ENCODE measurements at regions not wholly inside any gene's neighbourhood (a gene's known extent, or its start where the extent isn't known, plus 50 kb on each side); places are given as distances from the start of the nearest gene placed in this dataset.

GRCh38 chr2:200091126-200091525 is 135.7 kb downstream of the MAIP1 start:
- H3K4me1 Mint-ChIP-seq: peaks cover 36% of the 10 kb centered on the region
- H3K27me3 Mint-ChIP-seq (ENCODE audit: low read depth): no peaks in the 10 kb centered on the region
- H3K4me3 Mint-ChIP-seq: no peak overlapping the region
- TF ChIP-seq, protein P1, sequence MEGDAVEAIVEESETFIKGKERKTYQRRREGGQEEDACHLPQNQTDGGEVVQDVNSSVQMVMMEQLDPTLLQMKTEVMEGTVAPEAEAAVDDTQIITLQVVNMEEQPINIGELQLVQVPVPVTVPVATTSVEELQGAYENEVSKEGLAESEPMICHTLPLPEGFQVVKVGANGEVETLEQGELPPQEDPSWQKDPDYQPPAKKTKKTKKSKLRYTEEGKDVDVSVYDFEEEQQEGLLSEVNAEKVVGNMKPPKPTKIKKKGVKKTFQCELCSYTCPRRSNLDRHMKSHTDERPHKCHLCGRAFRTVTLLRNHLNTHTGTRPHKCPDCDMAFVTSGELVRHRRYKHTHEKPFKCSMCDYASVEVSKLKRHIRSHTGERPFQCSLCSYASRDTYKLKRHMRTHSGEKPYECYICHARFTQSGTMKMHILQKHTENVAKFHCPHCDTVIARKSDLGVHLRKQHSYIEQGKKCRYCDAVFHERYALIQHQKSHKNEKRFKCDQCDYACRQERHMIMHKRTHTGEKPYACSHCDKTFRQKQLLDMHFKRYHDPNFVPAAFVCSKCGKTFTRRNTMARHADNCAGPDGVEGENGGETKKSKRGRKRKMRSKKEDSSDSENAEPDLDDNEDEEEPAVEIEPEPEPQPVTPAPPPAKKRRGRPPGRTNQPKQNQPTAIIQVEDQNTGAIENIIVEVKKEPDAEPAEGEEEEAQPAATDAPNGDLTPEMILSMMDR (IDR thresholded peaks at IDR 0.05; ENCODE audit: unreplicated experiment in 3 of 3): no peak
- H3K36me3 Mint-ChIP-seq (ENCODE audit: low read depth): no peaks in the 10 kb centered on the region
- H3K9me3 Mint-ChIP-seq: no peaks in the 10 kb centered on the region
- H3K27ac Mint-ChIP-seq: peak overlapping the region in 1 of 3 experiments; percentile 43

- Mint-ChIP-seq H3K27ac (no peak overlapping the region), H3K4me3 (no peak overlapping the region), H3K4me1 (peaks cover 36% of the 10 kb centered on the region), H3K27me3 (ENCODE audit: low read depth) (no peaks in the 10 kb centered on the region), H3K9me3 (no peaks in the 10 kb centered on the region), H3K36me3 (ENCODE audit: low read depth) (no peaks in the 10 kb centered on the region)
- TF ChIP-seq, protein P1 (IDR thresholded peaks at IDR 0.05; ENCODE audit: unreplicated experiment in 3 of 3): no peak
Measured at GRCh38 chr2:200092235-200092634, 136.9 kb downstream of the MAIP1 start.

- H3K4me1 Mint-ChIP-seq: peaks cover 20% of the 10 kb centered on the region
- H3K27me3 Mint-ChIP-seq (ENCODE audit: low read depth): no peaks in the 10 kb centered on the region
- TF ChIP-seq, protein P1 (IDR thresholded peaks at IDR 0.05; ENCODE audit: unreplicated experiment in 3 of 3): no peak
- H3K36me3 Mint-ChIP-seq (ENCODE audit: low read depth): no peaks in the 10 kb centered on the region
- no peak overlapping the region for H3K4me3 Mint-ChIP-seq
- H3K9me3 Mint-ChIP-seq: no peaks in the 10 kb centered on the region
- H3K27ac Mint-ChIP-seq: peak overlapping the region in 1 of 3 experiments; percentile 69
Measured at GRCh38 chr2:200095436-200095835, 140.1 kb downstream of the MAIP1 start.

- H3K4me1 Mint-ChIP-seq: peaks cover 24% of the 10 kb centered on the region
- H3K27ac Mint-ChIP-seq: no peak overlapping the region
Measured at GRCh38 chr2:200099256-200099655, 143.9 kb downstream of the MAIP1 start.

DNA sequence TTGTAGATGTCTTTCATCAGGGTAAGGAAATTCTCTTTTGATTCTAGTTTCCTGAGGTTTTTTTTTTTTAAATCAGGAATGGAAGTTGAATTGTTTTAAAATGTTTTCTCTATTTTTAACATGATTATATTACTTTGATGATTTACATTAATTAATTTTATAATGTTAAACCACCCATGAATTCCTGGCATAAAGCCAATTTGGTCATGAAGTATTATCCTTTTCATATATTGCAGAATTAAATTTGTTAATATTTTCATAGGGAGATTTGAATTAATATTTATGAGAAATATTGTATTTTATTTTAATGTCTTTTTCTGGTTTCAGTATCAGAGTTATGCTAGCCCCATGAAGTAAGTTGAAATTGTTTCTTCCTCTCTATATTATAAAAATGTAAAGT is 144.6 kb downstream of the MAIP1 start:
- Mint-ChIP-seq H3K27ac (no peak overlapping the region), H3K9me3 (no peaks in the 10 kb centered on the region), H3K27me3 (ENCODE audit: low read depth) (peaks cover 5% of the 10 kb centered on the region), H3K36me3 (ENCODE audit: low read depth) (no peaks in the 10 kb centered on the region), H3K4me3 (no peak overlapping the region), H3K4me1 (peaks cover 18% of the 10 kb centered on the region)
- TF ChIP-seq, protein P1 (IDR thresholded peaks at IDR 0.05; ENCODE audit: unreplicated experiment in 3 of 3): no peak

More at GRCh38 chr2:200099256-200099655, 143.9 kb downstream of the MAIP1 start:
- TF ChIP-seq, protein P1 (IDR thresholded peaks at IDR 0.05; ENCODE audit: unreplicated experiment in 3 of 3): no peak
- H3K4me3 Mint-ChIP-seq: no peak overlapping the region
- no peaks in the 10 kb centered on the region for H3K9me3 Mint-ChIP-seq
- H3K27me3 Mint-ChIP-seq (ENCODE audit: low read depth): peaks cover 5% of the 10 kb centered on the region
- no peaks in the 10 kb centered on the region for H3K36me3 Mint-ChIP-seq (ENCODE audit: low read depth)

- H3K36me3 Mint-ChIP-seq (ENCODE audit: low read depth): no peaks in the 10 kb centered on the region
Measured at GRCh38 chr2:200101922-200102321, 146.5 kb downstream of the MAIP1 start.

More at GRCh38 chr2:200101922-200102321, 146.5 kb downstream of the MAIP1 start:
- H3K27me3 Mint-ChIP-seq (ENCODE audit: low read depth): peaks cover 5% of the 10 kb centered on the region
- TF ChIP-seq, protein P1 (IDR thresholded peaks at IDR 0.05; ENCODE audit: unreplicated experiment in 3 of 3): no peak
- H3K4me1 Mint-ChIP-seq: peaks cover 10% of the 10 kb centered on the region
- H3K4me3 Mint-ChIP-seq: no peak overlapping the region
- peak overlapping the region in 2 of 3 experiments; percentile 65 to 66 for H3K27ac Mint-ChIP-seq
- H3K9me3 Mint-ChIP-seq: no peaks in the 10 kb centered on the region

Data from nephron (organoid).